ENCODE measurements at regions not wholly inside any gene's neighbourhood (a gene's known extent, or its start where the extent isn't known, plus 50 kb on each side); places are given as distances from the start of the nearest gene placed in this dataset.

DNA sequence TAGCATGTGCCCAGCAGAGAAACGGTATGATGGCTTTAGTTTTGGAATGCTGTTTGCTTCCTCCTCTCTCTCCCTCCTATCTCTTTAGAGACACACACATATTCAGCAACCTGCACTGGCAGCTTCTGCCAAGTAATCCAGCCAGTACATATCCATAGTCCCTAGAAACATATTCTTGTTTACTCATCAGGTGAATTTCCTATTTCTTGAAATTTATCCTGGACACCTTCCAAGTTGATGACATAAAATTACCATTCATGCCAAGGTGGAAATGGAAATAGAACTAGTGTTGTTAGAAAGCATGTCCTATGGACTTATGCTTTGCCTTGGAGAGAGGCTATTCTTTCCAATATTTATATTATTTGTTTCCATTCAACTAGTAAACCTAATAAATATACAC, 50.9 kb upstream of the RGPD4 start:
- Histone ChIP-seq H3K9me3 (ENCODE audit: low read depth) (no peaks in the 10 kb centered on the region), H3K4me2 (no peak overlapping the region), H3K4me1 (ENCODE audit: insufficient read depth) (no peaks in the 10 kb centered on the region), H2AFZ (no peak overlapping the region), H4K20me1 (ENCODE audit: insufficient read depth, poor library complexity, severe bottlenecking) (no peaks in the 10 kb centered on the region), H3K79me2 (no peaks in the 10 kb centered on the region), H3K36me3 (replicated peaks; ENCODE audit: insufficient read depth, low read depth) (no peaks in the 10 kb centered on the region), H3K4me3 (no peak overlapping the region), H3K27ac (no peak overlapping the region), H3K27me3 (no peaks in the 10 kb centered on the region), H3K9me2 (replicated peaks; ENCODE audit: insufficient read depth) (no peaks in the 10 kb centered on the region)
- whole genome bisulfite sequencing (ENCODE audit: low lambda C conversion rate, missing lambda C conversion rate): 64% methylated on average over 1 of the region's 1 CpG
- TF ChIP-seq, protein P1, sequence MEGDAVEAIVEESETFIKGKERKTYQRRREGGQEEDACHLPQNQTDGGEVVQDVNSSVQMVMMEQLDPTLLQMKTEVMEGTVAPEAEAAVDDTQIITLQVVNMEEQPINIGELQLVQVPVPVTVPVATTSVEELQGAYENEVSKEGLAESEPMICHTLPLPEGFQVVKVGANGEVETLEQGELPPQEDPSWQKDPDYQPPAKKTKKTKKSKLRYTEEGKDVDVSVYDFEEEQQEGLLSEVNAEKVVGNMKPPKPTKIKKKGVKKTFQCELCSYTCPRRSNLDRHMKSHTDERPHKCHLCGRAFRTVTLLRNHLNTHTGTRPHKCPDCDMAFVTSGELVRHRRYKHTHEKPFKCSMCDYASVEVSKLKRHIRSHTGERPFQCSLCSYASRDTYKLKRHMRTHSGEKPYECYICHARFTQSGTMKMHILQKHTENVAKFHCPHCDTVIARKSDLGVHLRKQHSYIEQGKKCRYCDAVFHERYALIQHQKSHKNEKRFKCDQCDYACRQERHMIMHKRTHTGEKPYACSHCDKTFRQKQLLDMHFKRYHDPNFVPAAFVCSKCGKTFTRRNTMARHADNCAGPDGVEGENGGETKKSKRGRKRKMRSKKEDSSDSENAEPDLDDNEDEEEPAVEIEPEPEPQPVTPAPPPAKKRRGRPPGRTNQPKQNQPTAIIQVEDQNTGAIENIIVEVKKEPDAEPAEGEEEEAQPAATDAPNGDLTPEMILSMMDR (IDR thresholded peaks at IDR 0.05; ENCODE audit: poor library complexity): no peak
- TF ChIP-seq EZH2 (IDR thresholded peaks at IDR 0.05; ENCODE audit: borderline replicate concordance) (no peak), EZH2phosphoT487 (IDR thresholded peaks at IDR 0.05; ENCODE audit: low read depth, severe bottlenecking, unreplicated experiment) (no peak)
- no peak for DNase-seq (ENCODE audit: low spot score)

GRCh38 chr2:107776362-107776761, 50.3 kb upstream of the RGPD4 start:
- no peak for DNase-seq (ENCODE audit: low spot score)
- Histone ChIP-seq H2AFZ (no peak overlapping the region), H4K20me1 (ENCODE audit: insufficient read depth, poor library complexity, severe bottlenecking) (no peaks in the 10 kb centered on the region), H3K36me3 (replicated peaks; ENCODE audit: insufficient read depth, low read depth) (no peaks in the 10 kb centered on the region), H3K9me3 (ENCODE audit: low read depth) (no peaks in the 10 kb centered on the region), H3K9me2 (replicated peaks; ENCODE audit: insufficient read depth) (no peaks in the 10 kb centered on the region), H3K27ac (no peak overlapping the region), H3K4me3 (no peak overlapping the region), H3K4me1 (ENCODE audit: insufficient read depth) (no peaks in the 10 kb centered on the region), H3K27me3 (no peaks in the 10 kb centered on the region), H3K79me2 (no peaks in the 10 kb centered on the region), H3K4me2 (no peak overlapping the region)
- WGBS (ENCODE audit: low lambda C conversion rate, missing lambda C conversion rate): 88% methylated on average over 2 of the region's 2 CpGs
- no peak for TF ChIP-seq EZH2phosphoT487 (IDR thresholded peaks at IDR 0.05; ENCODE audit: low read depth, severe bottlenecking, unreplicated experiment)

Measured in hepatocyte (in vitro differentiated cells).